GM23338 (cell line): ENCODE measurements at regions not wholly inside any gene's neighbourhood (a gene's known extent, or its start where the extent isn't known, plus 50 kb on each side); places are given as distances from the start of the nearest gene placed in this dataset.

Source experiments
- CREB1 ChIP-seq: fragments of 250-450 bp; sonication (Bioruptor Pico); IDR thresholded peaks from 2 replicates; pipeline ENCODE4 v1.5.0; 2020; ENCODE audit warnings: low read depth, mild to moderate bottlenecking, moderate library complexity
- CTCF ChIP-seq, 2 experiments: fragments of 200-600 bp in 1 of 2; sonication (generic) in 1 of 2; conservative IDR thresholded peaks; 2 replicates each; pipeline versions ENCODE4 v1.5.1 to v1.6.1; 2016 to 2017; ENCODE audit warnings: antibody characterized with exemption in 2 of 2, low read depth in 2 of 2, mild to moderate bottlenecking in 2 of 2, moderate library complexity in 1 of 2
- ETS1 ChIP-seq: IDR thresholded peaks from 2 replicates; pipeline ENCODE4 v1.6.1; 2016; ENCODE audit warnings: antibody characterized with exemption
- EZH2 ChIP-seq: fragments of 200-600 bp; sonication (generic); IDR thresholded peaks from one replicate; pipeline ENCODE4 v1.8.0; 2017; ENCODE audit warnings: antibody characterized with exemption, mild to moderate bottlenecking, low read depth; ENCODE audit not compliant: unreplicated experiment
- EZH2phosphoT487 ChIP-seq: fragments of 200-600 bp; sonication (generic); IDR thresholded peaks from one replicate; pipeline ENCODE4 v1.8.1; 2018; ENCODE audit warnings: antibody characterized with exemption; ENCODE audit not compliant: unreplicated experiment
- JUNB ChIP-seq: IDR thresholded peaks from one replicate; pipeline ENCODE4 v1.6.1; 2016; ENCODE audit warnings: antibody characterized with exemption; ENCODE audit not compliant: unreplicated experiment
- NANOG ChIP-seq: IDR thresholded peaks from 2 replicates; pipeline ENCODE4 v1.6.1; 2016; ENCODE audit warnings: antibody characterized with exemption, borderline replicate concordance
- POLR2AphosphoS5 ChIP-seq: IDR thresholded peaks from 2 replicates; pipeline ENCODE4 v1.6.1; 2016; ENCODE audit warnings: antibody characterized with exemption, low read depth
- REST ChIP-seq: IDR thresholded peaks from one replicate; pipeline ENCODE4 v1.6.1; 2018; ENCODE audit warnings: antibody characterized with exemption; ENCODE audit not compliant: unreplicated experiment
- STAT1 ChIP-seq: IDR thresholded peaks from one replicate; pipeline ENCODE4 v1.6.1; 2016; ENCODE audit warnings: antibody characterized with exemption; ENCODE audit not compliant: unreplicated experiment
- ZNF114 ChIP-seq: fragments of 250-450 bp; sonication (Bioruptor Pico); IDR thresholded peaks from 2 replicates; pipeline ENCODE4 v1.5.0; 2020; ENCODE audit warnings: mild to moderate bottlenecking, moderate library complexity
- ZNF462 ChIP-seq: fragments of 250-450 bp; sonication (Bioruptor Pico); IDR thresholded peaks from 2 replicates; pipeline ENCODE4 v1.5.0; 2020; ENCODE audit warnings: mild to moderate bottlenecking, moderate library complexity

GRCh38 chr2:128682266-128682665, 363.6 kb upstream of the HS6ST1 start:
- TF ChIP-seq CTCF (conservative IDR thresholded peaks at IDR 0.05; ENCODE audit: low read depth in 2 of 2) (no peak), POLR2AphosphoS5 (no peak), EZH2 (no peak), EZH2phosphoT487 (no peak), ETS1 (no peak), JUNB (no peak), REST (no peak), CREB1 (CRISPR knock-in tag) (no peak), NANOG (no peak), STAT1 (no peak), ZNF114 (CRISPR knock-in tag) (no peak), ZNF462 (CRISPR knock-in tag) (no peak)
